NCI-H2171 (cell line): ENCODE measurements at regions not wholly inside any gene's neighbourhood (a gene's known extent, or its start where the extent isn't known, plus 50 kb on each side); places are given as distances from the start of the nearest gene placed in this dataset.
"Not testable (repeated sequence)": the region's sequence is repeated elsewhere in the genome, so short reads cannot be mapped to it uniquely, and the experiment has no call there.

ENCODE experiments used
- DNase-seq: peaks from one replicate; lab custom pipeline; 2025; lab: John Stamatoyannopoulos, UW

DNA sequence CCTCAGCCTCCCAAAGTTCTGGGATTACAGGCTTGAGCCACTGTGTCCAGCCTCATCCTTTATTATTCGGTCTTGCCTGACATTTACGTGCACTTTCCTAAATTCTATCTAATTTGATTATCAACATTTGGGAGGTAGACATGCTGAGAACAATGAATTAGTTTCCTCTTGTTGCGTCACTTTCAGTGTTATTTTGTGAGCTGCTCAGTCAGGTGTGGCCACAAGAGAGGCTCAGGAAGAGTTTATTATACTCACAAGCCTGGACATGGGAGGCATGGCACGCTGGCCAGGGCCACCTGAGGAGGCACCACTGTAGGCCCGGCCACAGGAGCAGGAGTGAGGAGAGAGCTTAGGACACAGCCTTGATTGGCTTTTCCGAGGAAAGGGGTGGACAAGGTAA is 59.7 kb upstream of the RBFOX2 start:
- DNase-seq: no peak

DNA sequence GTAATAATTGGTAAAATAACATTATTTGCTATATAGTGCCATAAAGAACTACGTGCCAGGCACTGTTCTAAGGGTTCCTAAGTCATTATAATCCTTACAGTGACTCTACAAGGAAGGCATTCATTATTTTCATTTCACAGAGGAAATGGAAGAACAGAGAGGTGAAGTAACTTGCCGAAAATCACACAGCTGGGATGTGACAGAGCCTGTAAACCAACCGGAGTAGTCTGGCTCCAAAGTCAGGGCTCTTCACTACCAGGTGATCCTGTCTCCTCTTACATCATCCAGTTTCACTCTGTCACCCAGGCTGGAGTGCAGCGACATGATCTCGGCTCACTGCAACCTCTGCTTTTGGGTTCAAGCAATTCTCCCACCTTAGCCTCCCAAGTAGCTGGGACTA is 59.2 kb upstream of the RBFOX2 start:
- no peak for DNase-seq

- DNase-seq: no peak
Observed at GRCh38 chr22:36086629-36087254, 58.1 kb upstream of the RBFOX2 start.

DNA sequence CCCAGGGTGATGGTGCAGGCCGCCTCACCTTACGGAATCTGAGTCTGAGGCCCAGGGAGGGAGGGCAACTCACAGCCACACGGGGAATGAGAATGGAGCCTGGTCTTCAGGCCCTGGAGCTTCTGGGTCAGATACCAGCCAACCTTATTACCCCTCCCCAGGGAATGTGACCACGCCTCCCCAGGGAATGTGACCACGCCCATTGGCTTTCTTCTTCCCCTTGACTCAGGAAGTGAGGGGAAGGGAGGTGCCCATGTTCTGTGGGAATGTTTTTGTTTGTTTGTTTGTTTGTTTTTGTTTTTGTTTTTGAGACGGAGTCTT is 57.5 kb upstream of the RBFOX2 start:
- DNase-seq: no peak

- no peak for DNase-seq
Observed at GRCh38 chr22:36085476-36086169, 57.0 kb upstream of the RBFOX2 start.

- DNase-seq: no peak
Observed at GRCh38 chr22:36084717-36085116, 56.1 kb upstream of the RBFOX2 start.

- DNase-seq: no peak
Observed at GRCh38 chr22:36083056-36083455, 54.4 kb upstream of the RBFOX2 start.

DNA sequence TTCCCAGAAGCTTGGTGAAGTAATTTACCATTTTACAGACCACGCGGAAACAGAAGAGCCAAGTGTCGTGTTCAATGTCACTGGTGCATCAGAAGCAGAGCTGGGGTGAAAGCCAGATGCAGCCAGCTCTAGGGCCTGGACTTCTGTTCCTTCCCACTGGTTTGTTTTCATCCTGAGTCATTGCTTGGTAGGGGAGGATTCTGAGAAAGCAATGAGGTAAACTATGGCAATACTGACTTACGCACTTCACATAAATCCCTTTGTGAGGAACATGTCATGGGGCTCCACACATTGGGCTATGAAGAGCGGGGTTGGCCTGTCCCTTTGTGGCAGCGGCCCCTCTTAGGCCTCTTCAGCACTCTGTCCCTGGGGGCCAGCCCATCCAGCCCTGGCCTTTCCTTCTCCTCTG is 52.4 kb upstream of the RBFOX2 start:
- no peak for DNase-seq

GRCh38 chr22:36080281-36080680 is 51.7 kb upstream of the RBFOX2 start:
- not testable (repeated sequence) for DNase-seq

- peak; percentile 14 for DNase-seq
Observed at GRCh38 chr22:36079041-36079440, 50.4 kb upstream of the RBFOX2 start.
